ENCODE measurements at regions not wholly inside any gene's neighbourhood (a gene's known extent, or its start where the extent isn't known, plus 50 kb on each side); places are given as distances from the start of the nearest gene placed in this dataset.

DNA sequence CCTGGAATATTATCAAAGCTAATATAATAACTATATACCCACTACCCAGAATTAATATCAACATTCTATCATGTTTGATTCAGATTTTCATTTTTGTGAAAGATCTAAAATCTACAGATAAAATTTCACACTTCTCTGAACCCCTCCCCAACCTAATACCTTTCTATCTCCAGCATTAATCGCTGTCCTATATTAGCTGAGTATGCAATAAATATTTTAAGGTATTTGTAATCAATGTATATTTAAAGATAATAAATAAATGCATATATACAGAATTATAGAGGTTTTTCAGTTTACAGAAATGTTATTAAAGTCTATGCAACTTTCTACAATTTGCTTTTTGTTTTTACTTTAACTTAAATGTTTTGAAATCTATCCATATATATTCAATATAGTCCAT, 156.7 kb upstream of the NRSN1 start:
- TF ChIP-seq CTCF (IDR thresholded peaks at IDR 0.05) (no peak), POLR2A (IDR thresholded peaks at IDR 0.05) (no peak)
